HG03439 (cell line): ENCODE measurements at regions not wholly inside any gene's neighbourhood (a gene's known extent, or its start where the extent isn't known, plus 50 kb on each side); places are given as distances from the start of the nearest gene placed in this dataset.
"Not testable (repeated sequence)": the region's sequence is repeated elsewhere in the genome, so short reads cannot be mapped to it uniquely, and the experiment has no call there.

Experiments used
- ATAC-seq: cut with Tn5 transposase; IDR thresholded peaks from one replicate; pipeline ENCODE4 v1.9.1; 2021; ENCODE audit warnings: mild to moderate bottlenecking, moderate library complexity; ENCODE audit not compliant: unreplicated experiment

DNA sequence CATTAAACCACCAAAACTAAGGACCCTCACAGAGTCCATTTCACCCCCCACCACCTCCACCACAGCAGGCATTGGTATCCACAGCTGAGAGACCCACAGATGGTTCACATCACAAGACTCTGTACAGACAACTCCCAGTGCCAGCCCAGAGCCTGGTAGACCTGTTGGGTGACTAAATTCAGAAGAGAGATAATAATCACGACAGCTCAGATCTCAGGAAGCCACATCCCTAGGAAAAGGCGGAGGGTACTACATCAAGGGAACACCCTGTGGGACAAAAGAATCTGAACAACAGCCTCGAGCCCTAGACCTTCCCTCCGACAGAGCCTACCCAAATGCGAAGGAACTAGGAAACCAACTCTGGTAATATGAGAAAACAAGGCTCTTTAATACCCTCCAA is 51.4 kb upstream of the TMEM45B start:
- ATAC-seq = not testable (repeated sequence)
